SK-N-SH treated with all-trans-retinoic acid at 6 μM for 48 hours (cell line): ENCODE measurements at regions not wholly inside any gene's neighbourhood (a gene's known extent, or its start where the extent isn't known, plus 50 kb on each side); places are given as distances from the start of the nearest gene placed in this dataset.

ENCODE experiments used
- ATAC-seq: fragments of 200-7000 bp; cut with Tn5 transposase; 3 replicates; pipeline ENCODE4 v1.9.1; 2020; ENCODE audit warnings: mild to moderate bottlenecking, moderate library complexity
- ARNTL ChIP-seq: fragments of 450-650 bp; formaldehyde crosslinking; IDR thresholded peaks from 2 replicates; pipeline ENCODE4 v1.5.0; 2020; ENCODE audit warnings: low read depth, mild to moderate bottlenecking, moderate library complexity, borderline replicate concordance
- CSDC2 ChIP-seq: fragments of 250-450 bp; sonication (Bioruptor Pico); IDR thresholded peaks from 2 replicates; pipeline ENCODE4 v1.5.0; 2020; ENCODE audit warnings: mild to moderate bottlenecking, moderate library complexity
- CSRNP3 ChIP-seq: fragments of 250-450 bp; sonication (Bioruptor Pico); IDR thresholded peaks from 2 replicates; pipeline ENCODE4 v1.5.1; 2021; ENCODE audit warnings: mild to moderate bottlenecking, moderate library complexity
- ESRRG ChIP-seq: fragments of 250-450 bp; sonication (Bioruptor Pico); IDR thresholded peaks from 2 replicates; pipeline ENCODE4 v1.6.1; 2021; ENCODE audit warnings: mild to moderate bottlenecking
- GLIS3 ChIP-seq: fragments of 250-450 bp; sonication (Bioruptor Pico); IDR thresholded peaks from 2 replicates; pipeline ENCODE4 v1.5.0; 2020; ENCODE audit warnings: mild to moderate bottlenecking, moderate library complexity
- OSR1 ChIP-seq: fragments of 250-450 bp; sonication (Bioruptor Pico); IDR thresholded peaks from 2 replicates; pipeline ENCODE4 v1.8.0; 2022; ENCODE audit warnings: moderate library complexity, mild to moderate bottlenecking, inconsistent platforms
- PPARA ChIP-seq: fragments of 250-450 bp; sonication (Bioruptor Pico); IDR thresholded peaks from 2 replicates; pipeline ENCODE4 v1.5.0; 2020; ENCODE audit warnings: mild to moderate bottlenecking, borderline replicate concordance
- RARB ChIP-seq: fragments of 250-450 bp; sonication (Bioruptor Pico); IDR thresholded peaks from 2 replicates; pipeline ENCODE4 v1.8.0; 2021; ENCODE audit warnings: mild to moderate bottlenecking, moderate library complexity
- TOX ChIP-seq: fragments of 250-450 bp; sonication (Bioruptor Pico); IDR thresholded peaks from 2 replicates; pipeline ENCODE4 v1.8.0; 2021; ENCODE audit warnings: mild to moderate bottlenecking, moderate library complexity, borderline replicate concordance
- ZC3H10 ChIP-seq: fragments of 250-450 bp; sonication (Bioruptor Pico); IDR thresholded peaks from 2 replicates; pipeline ENCODE4 v1.5.1; 2021; ENCODE audit warnings: mild to moderate bottlenecking, moderate library complexity
- ZNF565 ChIP-seq: fragments of 450-650 bp; formaldehyde crosslinking; conservative IDR thresholded peaks from 2 replicates; pipeline ENCODE4 v1.5.0; 2020; ENCODE audit warnings: low read depth, mild to moderate bottlenecking, moderate library complexity
- ZNF8 ChIP-seq: fragments of 450-650 bp; formaldehyde crosslinking; IDR thresholded peaks from 2 replicates; pipeline ENCODE4 v1.5.0; 2020; ENCODE audit warnings: mild to moderate bottlenecking, moderate library complexity
- TF ChIP-seq, protein P1 (sequence below): fragments of 250-450 bp; sonication (Bioruptor Pico); IDR thresholded peaks from 2 replicates; pipeline ENCODE4 v1.5.1; 2020; ENCODE audit warnings: low read depth, mild to moderate bottlenecking, moderate library complexity
- TF ChIP-seq, protein P2 (sequence below): fragments of 250-450 bp; sonication (Bioruptor Pico); IDR thresholded peaks from 2 replicates; pipeline ENCODE4 v1.5.0; 2020; ENCODE audit warnings: mild to moderate bottlenecking, moderate library complexity
- TF ChIP-seq, protein P3 (sequence below): fragments of 250-450 bp; sonication (Bioruptor Pico); IDR thresholded peaks from 2 replicates; pipeline ENCODE4 v1.8.0; 2020; ENCODE audit warnings: mild to moderate bottlenecking, moderate library complexity, borderline replicate concordance

DNA sequence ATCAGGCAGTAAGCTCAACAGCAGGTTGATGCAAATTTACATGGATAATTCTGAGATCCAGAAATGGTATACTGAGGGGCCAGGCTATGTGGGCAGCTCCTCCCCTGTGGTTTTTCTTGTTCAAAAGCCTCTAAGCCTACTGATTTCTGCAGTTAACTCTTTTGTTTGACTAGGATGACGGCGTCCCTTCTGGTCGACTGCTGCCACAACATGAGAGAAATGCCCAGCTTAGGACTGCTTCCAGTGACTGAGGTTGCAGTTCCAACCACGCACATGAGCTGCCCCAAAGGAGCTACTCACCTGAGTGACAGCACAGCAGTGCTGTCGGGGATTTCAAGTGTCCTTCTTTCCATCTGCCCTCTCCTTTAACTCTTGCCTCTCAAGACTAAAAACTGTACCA, 973.0 kb upstream of the GHITM start:
- peak; percentile 84 for ATAC-seq
- TF ChIP-seq PPARA (CRISPR knock-in tag) (no peak), ARNTL (CRISPR knock-in tag) (no peak), ZNF8 (CRISPR knock-in tag) (no peak), TOX (CRISPR knock-in tag) (no peak), ESRRG (CRISPR knock-in tag) (no peak), OSR1 (CRISPR knock-in tag) (no peak), CSRNP3 (CRISPR knock-in tag) (no peak), CSDC2 (CRISPR knock-in tag) (no peak)
- TF ChIP-seq, protein P1, sequence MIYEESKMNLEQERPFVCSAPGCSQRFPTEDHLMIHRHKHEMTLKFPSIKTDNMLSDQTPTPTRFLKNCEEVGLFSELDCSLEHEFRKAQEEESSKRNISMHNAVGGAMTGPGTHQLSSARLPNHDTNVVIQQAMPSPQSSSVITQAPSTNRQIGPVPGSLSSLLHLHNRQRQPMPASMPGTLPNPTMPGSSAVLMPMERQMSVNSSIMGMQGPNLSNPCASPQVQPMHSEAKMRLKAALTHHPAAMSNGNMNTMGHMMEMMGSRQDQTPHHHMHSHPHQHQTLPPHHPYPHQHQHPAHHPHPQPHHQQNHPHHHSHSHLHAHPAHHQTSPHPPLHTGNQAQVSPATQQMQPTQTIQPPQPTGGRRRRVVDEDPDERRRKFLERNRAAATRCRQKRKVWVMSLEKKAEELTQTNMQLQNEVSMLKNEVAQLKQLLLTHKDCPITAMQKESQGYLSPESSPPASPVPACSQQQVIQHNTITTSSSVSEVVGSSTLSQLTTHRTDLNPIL: no peak
- TF ChIP-seq, protein P2, sequence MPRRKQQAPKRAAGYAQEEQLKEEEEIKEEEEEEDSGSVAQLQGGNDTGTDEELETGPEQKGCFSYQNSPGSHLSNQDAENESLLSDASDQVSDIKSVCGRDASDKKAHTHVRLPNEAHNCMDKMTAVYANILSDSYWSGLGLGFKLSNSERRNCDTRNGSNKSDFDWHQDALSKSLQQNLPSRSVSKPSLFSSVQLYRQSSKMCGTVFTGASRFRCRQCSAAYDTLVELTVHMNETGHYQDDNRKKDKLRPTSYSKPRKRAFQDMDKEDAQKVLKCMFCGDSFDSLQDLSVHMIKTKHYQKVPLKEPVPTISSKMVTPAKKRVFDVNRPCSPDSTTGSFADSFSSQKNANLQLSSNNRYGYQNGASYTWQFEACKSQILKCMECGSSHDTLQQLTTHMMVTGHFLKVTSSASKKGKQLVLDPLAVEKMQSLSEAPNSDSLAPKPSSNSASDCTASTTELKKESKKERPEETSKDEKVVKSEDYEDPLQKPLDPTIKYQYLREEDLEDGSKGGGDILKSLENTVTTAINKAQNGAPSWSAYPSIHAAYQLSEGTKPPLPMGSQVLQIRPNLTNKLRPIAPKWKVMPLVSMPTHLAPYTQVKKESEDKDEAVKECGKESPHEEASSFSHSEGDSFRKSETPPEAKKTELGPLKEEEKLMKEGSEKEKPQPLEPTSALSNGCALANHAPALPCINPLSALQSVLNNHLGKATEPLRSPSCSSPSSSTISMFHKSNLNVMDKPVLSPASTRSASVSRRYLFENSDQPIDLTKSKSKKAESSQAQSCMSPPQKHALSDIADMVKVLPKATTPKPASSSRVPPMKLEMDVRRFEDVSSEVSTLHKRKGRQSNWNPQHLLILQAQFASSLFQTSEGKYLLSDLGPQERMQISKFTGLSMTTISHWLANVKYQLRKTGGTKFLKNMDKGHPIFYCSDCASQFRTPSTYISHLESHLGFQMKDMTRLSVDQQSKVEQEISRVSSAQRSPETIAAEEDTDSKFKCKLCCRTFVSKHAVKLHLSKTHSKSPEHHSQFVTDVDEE (CRISPR knock-in tag): no peak
- TF ChIP-seq, all 23 proteins: peak for 0

- no peak for ATAC-seq
- no peak for TF ChIP-seq RARB (CRISPR knock-in tag)
- TF ChIP-seq ZC3H10 (CRISPR knock-in tag): no peak
- TF ChIP-seq GLIS3: no peak
- TF ChIP-seq ZNF565 (CRISPR knock-in tag): no peak
- TF ChIP-seq, protein P2 (CRISPR knock-in tag): no peak
- TF ChIP-seq, protein P3, sequence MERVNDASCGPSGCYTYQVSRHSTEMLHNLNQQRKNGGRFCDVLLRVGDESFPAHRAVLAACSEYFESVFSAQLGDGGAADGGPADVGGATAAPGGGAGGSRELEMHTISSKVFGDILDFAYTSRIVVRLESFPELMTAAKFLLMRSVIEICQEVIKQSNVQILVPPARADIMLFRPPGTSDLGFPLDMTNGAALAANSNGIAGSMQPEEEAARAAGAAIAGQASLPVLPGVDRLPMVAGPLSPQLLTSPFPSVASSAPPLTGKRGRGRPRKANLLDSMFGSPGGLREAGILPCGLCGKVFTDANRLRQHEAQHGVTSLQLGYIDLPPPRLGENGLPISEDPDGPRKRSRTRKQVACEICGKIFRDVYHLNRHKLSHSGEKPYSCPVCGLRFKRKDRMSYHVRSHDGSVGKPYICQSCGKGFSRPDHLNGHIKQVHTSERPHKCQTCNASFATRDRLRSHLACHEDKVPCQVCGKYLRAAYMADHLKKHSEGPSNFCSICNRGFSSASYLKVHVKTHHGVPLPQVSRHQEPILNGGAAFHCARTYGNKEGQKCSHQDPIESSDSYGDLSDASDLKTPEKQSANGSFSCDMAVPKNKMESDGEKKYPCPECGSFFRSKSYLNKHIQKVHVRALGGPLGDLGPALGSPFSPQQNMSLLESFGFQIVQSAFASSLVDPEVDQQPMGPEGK (CRISPR knock-in tag): no peak
- TF ChIP-seq CSRNP3 (CRISPR knock-in tag): no peak
- TF ChIP-seq, all 23 proteins: peak for 0
Observed at GRCh38 chr10:83167081-83167480, 972.2 kb upstream of the GHITM start.

DNA sequence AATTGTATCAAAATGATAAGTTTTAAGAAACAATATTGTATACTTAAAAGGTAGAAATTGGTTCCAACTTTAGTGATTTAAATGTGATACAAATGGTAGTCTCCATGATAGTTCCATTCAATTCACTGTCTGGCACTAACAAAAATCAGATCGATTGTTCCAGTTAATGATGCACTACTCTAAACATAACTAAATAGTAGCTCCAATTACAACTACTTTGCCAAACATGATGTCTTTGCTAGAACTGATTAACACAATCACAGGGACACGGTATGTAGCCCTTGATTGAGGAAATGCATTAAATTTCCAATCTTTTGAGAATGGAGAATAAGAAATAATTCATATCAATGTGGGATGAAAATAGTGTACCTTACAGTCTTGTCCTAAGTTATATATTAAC, 962.4 kb upstream of the GHITM start:
- TF ChIP-seq, protein P3 (CRISPR knock-in tag): no peak
- TF ChIP-seq TOX (CRISPR knock-in tag): no peak
- TF ChIP-seq OSR1 (CRISPR knock-in tag): no peak
- no peak for TF ChIP-seq ZNF8 (CRISPR knock-in tag)
- TF ChIP-seq, all 23 proteins: peak for 0
- no peak for ATAC-seq
